ENCODE measurements at regions not wholly inside any gene's neighbourhood (a gene's known extent, or its start where the extent isn't known, plus 50 kb on each side); places are given as distances from the start of the nearest gene placed in this dataset.

DNA sequence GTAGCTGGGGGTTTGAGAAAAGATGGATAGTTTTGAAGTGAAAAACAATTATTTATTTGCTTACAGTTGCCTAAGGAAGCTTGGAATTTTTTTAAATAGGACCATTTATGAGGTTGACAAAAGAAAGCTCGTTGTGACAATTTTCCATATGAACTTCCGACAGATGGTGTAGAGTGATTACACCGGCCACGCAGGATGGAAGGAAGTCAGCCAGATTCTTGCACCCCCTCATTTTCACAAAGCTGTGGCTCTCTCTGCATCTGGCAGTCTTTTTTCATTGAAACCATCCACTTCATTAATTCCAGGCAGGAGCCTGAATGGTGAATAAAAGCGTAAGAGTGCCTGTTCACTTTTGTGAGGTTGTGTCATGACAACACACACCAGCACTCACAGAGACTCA is 1284.1 kb downstream of the AACS start:
- Histone ChIP-seq H3K36me3 (ENCODE audit: control insufficient read depth, insufficient read depth, low read length) (no peaks in the 10 kb centered on the region), H3K4me1 (ENCODE audit: control insufficient read depth, insufficient read depth, low read length) (no peaks in the 10 kb centered on the region), H3K27me3 (ENCODE audit: control insufficient read depth, insufficient read depth, low read length) (no peaks in the 10 kb centered on the region), H3K27ac (ENCODE audit: low read depth, low read length) (no peak overlapping the region), H3K4me3 (ENCODE audit: low read length) (no peak overlapping the region), H3K9ac (ENCODE audit: low read length) (no peak overlapping the region)

DNA sequence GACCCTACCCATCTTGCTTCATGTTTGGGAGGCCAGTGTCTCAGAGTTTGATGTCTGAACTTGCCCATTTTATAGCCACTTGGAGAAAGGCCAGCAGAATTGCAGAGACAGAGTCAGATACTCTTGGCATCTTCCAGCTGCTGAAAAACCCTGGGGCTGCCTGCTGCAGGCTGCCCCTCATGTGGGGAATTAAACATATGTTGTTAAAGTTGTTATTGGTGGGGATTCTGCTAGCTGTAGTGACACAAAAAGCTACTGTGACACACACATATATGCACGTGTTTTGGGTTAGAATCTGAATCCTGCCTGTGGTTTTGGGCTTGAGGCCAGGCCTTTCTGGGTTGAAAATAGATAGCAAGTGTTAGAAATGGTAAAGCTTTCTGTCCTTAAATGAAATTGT is 1288.4 kb downstream of the AACS start:
- no peaks in the 10 kb centered on the region for H3K4me1 ChIP-seq (ENCODE audit: control insufficient read depth, insufficient read depth, low read length)

DNA sequence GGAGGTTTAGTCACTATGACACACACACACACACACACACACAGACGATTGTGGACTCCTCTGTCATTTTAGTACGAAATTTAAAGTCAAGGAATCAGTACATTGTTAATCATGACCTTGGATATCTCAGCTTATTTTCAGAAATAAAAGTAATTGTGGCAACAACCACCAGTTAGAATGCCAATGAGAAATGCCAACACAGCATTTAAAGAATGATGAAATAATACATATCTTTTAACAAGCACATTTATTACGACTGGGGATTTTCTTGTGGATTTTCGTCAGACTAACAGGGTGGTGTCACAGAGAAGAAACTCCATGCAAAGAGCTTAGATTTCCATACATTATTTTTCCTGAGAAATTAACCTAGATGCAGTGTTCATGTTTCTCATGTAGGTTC is 1289.4 kb downstream of the AACS start:
- Histone ChIP-seq H3K9ac (ENCODE audit: low read length) (no peak overlapping the region), H3K27me3 (ENCODE audit: control insufficient read depth, insufficient read depth, low read length) (no peaks in the 10 kb centered on the region), H3K36me3 (ENCODE audit: control insufficient read depth, insufficient read depth, low read length) (no peaks in the 10 kb centered on the region), H3K4me3 (ENCODE audit: low read length) (no peak overlapping the region), H3K4me1 (ENCODE audit: control insufficient read depth, insufficient read depth, low read length) (no peaks in the 10 kb centered on the region), H3K27ac (ENCODE audit: low read depth, low read length) (no peak overlapping the region)

More for the DNA sequence above, 1288.4 kb downstream of the AACS start:
- H3K36me3 ChIP-seq (ENCODE audit: control insufficient read depth, insufficient read depth, low read length), result no peaks in the 10 kb centered on the region
- no peak overlapping the region for H3K9ac ChIP-seq (ENCODE audit: low read length)
- H3K27ac ChIP-seq (ENCODE audit: low read depth, low read length), result no peak overlapping the region
- H3K27me3 ChIP-seq (ENCODE audit: control insufficient read depth, insufficient read depth, low read length), result no peaks in the 10 kb centered on the region
- H3K4me3 ChIP-seq (ENCODE audit: low read length), result no peak overlapping the region

DNA sequence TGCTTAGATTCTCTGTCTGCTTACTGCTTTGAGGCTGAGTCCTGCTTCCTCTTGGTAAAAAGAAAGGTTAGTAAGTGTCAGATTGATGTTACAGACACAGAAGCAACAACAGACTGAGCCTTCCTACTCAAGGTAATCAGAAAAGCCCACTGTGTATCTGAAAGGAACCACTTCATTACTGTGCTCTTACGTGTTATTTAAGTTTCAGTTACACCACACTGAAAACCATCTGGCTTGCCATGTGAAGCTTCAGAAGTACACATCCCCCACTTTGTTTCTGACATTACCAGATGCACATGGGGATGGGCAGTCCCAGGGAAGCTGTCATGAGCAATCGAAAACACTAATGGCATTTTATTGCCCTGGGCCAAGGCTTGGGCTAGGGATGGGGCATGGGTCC is 1290.1 kb downstream of the AACS start:
- Histone ChIP-seq H3K27me3 (ENCODE audit: control insufficient read depth, insufficient read depth, low read length) (no peaks in the 10 kb centered on the region), H3K4me1 (ENCODE audit: control insufficient read depth, insufficient read depth, low read length) (no peaks in the 10 kb centered on the region), H3K4me3 (ENCODE audit: low read length) (no peak overlapping the region), H3K36me3 (ENCODE audit: control insufficient read depth, insufficient read depth, low read length) (no peaks in the 10 kb centered on the region), H3K9ac (ENCODE audit: low read length) (no peak overlapping the region), H3K27ac (ENCODE audit: low read depth, low read length) (no peak overlapping the region)

DNA sequence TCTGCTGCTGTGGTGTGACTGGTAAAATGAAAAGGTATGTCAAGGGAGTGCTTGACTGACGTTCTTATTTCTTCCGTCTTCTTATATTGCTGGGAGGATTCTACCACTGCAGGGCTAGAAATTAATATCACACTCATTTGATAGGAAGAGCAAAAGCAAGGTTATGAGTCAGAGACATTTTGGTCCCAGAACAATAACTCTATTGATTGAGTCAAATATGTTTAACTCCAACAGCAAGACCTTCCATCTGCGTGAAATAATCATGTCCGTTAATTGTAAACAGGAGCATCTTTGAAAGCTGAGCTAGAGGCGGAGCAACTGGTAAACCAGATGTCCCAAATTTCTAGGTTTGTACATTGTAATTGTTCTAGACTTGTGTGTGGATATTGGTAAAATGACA is 1293.6 kb downstream of the AACS start:
- H3K27ac ChIP-seq (ENCODE audit: low read depth, low read length), result no peak overlapping the region
- H3K9ac ChIP-seq (ENCODE audit: low read length), result no peak overlapping the region
- H3K27me3 ChIP-seq (ENCODE audit: control insufficient read depth, insufficient read depth, low read length), result no peaks in the 10 kb centered on the region
- no peaks in the 10 kb centered on the region for H3K36me3 ChIP-seq (ENCODE audit: control insufficient read depth, insufficient read depth, low read length)
- H3K4me1 ChIP-seq (ENCODE audit: control insufficient read depth, insufficient read depth, low read length), result no peaks in the 10 kb centered on the region
- H3K4me3 ChIP-seq (ENCODE audit: low read length), result no peak overlapping the region

DNA sequence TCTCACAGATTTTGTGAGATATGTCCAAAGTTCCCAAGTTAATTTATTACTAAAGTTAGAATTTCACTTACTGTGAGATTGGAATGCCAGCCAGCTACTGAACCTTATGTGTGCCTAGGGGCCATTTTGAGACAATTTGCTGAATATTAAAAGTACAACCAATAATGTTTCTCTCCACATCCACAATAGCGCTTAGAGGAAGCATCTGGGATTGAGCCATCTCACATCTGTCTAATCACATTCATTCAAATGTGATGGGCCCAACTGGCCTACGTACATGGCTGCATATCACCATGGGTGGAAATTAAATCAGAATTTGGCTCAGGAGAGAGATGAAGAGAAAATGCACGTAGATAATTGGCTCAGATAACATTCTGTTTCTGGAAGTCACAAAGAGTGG is 1294.0 kb downstream of the AACS start:
- no peaks in the 10 kb centered on the region for H3K36me3 ChIP-seq (ENCODE audit: control insufficient read depth, insufficient read depth, low read length)
- no peak overlapping the region for H3K4me3 ChIP-seq (ENCODE audit: low read length)
- H3K27me3 ChIP-seq (ENCODE audit: control insufficient read depth, insufficient read depth, low read length), result no peaks in the 10 kb centered on the region
- no peaks in the 10 kb centered on the region for H3K4me1 ChIP-seq (ENCODE audit: control insufficient read depth, insufficient read depth, low read length)
- H3K9ac ChIP-seq (ENCODE audit: low read length), result no peak overlapping the region
- H3K27ac ChIP-seq (ENCODE audit: low read depth, low read length), result no peak overlapping the region

DNA sequence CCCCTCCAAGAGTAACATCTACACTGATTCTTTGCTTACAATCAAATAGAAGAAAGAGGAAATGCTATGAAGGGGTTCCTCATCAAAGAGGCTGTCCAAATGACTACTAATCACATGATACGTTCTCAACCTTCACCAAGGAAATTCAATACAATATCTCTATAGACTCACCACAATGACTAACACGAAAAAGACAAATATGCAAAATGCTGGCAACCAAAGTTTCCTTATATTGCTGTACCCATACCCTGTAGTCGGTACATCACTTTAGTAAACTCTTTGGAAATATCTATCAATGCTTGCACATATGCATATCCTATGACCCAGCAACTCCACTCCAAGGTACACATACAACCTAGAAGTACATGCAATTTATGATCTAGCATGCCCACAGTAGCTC is 1296.6 kb downstream of the AACS start:
- H3K27ac ChIP-seq (ENCODE audit: low read depth, low read length), result no peak overlapping the region
- H3K4me1 ChIP-seq (ENCODE audit: control insufficient read depth, insufficient read depth, low read length), result no peaks in the 10 kb centered on the region
- no peaks in the 10 kb centered on the region for H3K36me3 ChIP-seq (ENCODE audit: control insufficient read depth, insufficient read depth, low read length)
- H3K9ac ChIP-seq (ENCODE audit: low read length), result no peak overlapping the region
- H3K4me3 ChIP-seq (ENCODE audit: low read length), result no peak overlapping the region
- no peaks in the 10 kb centered on the region for H3K27me3 ChIP-seq (ENCODE audit: control insufficient read depth, insufficient read depth, low read length)

DNA sequence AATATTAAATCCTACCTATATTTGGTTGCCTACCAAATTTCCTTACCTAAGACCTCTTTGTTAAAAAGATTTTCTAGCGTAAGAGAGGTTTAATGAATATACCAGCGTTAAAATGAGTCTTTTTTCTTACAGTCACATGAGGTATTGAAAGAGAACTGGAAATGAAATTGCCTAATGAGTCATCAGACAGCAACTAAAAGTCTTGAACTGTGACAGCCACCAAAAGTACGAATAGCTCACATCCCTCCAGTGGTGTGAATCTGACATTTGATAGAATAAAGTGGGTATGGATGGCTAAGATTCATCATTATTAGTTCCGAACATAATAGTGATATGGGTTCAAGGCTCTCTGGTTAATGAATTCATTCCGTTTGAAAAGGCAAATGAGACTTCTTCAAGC is 1297.3 kb downstream of the AACS start:
- Histone ChIP-seq H3K27me3 (ENCODE audit: control insufficient read depth, insufficient read depth, low read length) (no peaks in the 10 kb centered on the region), H3K27ac (ENCODE audit: low read depth, low read length) (no peak overlapping the region), H3K4me1 (ENCODE audit: control insufficient read depth, insufficient read depth, low read length) (no peaks in the 10 kb centered on the region), H3K4me3 (ENCODE audit: low read length) (no peak overlapping the region), H3K9ac (ENCODE audit: low read length) (no peak overlapping the region), H3K36me3 (ENCODE audit: control insufficient read depth, insufficient read depth, low read length) (no peaks in the 10 kb centered on the region)

DNA sequence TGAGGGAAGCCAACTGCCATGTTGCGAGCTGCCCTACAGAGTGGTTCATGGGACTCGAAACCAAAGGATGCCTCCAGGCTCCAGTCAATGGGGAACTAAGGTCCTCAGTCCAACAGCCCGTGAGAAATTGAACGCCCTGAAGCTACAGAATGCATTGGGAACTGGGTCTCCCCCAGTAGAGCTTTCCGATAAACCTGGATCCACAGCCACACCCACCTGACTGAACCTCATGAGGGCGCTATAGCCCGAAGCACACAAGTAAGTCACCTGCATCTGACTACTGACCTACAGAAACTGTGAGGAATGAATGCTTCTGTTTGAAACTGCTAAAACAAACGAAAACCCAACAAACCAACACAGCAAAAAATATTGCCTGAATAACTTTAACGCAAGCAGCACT is 1297.7 kb downstream of the AACS start:
- no peaks in the 10 kb centered on the region for H3K36me3 ChIP-seq (ENCODE audit: control insufficient read depth, insufficient read depth, low read length)
- no peak overlapping the region for H3K27ac ChIP-seq (ENCODE audit: low read depth, low read length)
- no peak overlapping the region for H3K9ac ChIP-seq (ENCODE audit: low read length)
- H3K27me3 ChIP-seq (ENCODE audit: control insufficient read depth, insufficient read depth, low read length), result no peaks in the 10 kb centered on the region
- H3K4me1 ChIP-seq (ENCODE audit: control insufficient read depth, insufficient read depth, low read length), result no peaks in the 10 kb centered on the region
- no peak overlapping the region for H3K4me3 ChIP-seq (ENCODE audit: low read length)

DNA sequence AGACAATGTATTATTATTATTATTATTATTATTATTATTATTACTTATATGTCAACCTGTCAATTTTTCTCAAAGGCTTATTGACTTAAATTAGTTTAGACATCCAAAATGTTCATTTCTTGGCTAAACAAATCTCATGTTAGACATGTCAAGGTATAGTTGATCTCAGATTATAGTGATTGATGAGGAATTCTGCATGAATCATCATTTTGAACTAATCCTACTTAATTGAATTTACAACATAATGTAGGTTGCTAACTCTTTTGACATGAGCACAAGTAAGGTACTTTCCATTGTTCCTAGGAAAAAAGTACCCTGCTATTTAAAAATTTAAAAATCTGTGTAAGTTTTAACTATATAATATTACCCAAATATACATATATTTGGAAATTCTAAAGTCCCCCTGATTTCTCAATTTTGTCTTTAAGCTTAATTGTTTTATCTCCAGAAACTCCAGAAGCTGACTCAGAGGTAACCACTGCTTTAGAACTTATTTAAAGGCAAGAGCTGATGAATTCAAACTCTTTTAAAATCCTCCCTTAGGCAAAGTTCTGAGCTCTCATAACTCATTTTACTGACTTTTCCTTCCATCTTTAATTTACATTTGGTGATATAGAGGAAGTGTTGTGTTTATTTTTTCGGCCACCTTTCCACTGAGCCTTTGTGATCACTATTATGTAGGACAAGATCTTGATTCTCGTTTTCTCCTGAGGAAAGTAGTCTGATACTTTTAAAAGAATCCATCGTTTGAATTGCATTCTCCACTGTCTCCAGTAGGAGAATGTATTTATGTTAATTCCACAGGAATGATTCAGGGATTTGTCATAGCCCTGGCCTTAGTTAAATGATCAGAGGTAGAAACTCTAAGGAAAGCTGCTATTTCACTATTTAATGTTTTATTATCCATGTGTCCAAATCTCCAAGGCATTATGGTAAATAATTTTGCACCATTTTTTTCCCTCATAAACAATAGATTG is 1304.5 kb downstream of the AACS start:
- H3K4me3 ChIP-seq (ENCODE audit: low read length), result no peak overlapping the region
- H3K4me1 ChIP-seq (ENCODE audit: control insufficient read depth, insufficient read depth, low read length), result no peaks in the 10 kb centered on the region
- no peaks in the 10 kb centered on the region for H3K36me3 ChIP-seq (ENCODE audit: control insufficient read depth, insufficient read depth, low read length)
- no peak overlapping the region for H3K9ac ChIP-seq (ENCODE audit: low read length)
- no peaks in the 10 kb centered on the region for H3K27me3 ChIP-seq (ENCODE audit: control insufficient read depth, insufficient read depth, low read length)
- no peak overlapping the region for H3K27ac ChIP-seq (ENCODE audit: low read depth, low read length)

DNA sequence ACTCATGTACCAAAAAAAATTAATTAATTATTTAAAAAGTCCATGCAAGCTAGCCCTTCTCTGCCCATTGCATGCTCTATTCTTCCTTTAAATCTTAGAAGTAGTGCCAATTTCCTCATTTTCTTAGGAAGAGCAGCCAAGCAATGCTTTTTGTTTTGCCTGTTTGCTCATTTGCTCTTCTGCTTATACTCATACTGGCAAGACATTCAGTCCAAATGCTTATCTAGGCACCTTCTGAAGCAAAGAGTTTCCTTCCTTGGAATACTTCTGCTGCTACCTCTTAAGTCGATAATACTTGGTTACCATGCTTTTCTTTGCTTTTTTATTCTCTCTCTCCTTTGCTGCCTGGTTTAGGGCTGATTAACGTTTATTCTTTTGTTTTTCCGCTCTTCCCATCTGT is 1318.3 kb downstream of the AACS start:
- H3K4me3 ChIP-seq (ENCODE audit: low read length), result no peak overlapping the region
- no peak overlapping the region for H3K27ac ChIP-seq (ENCODE audit: low read depth, low read length)
- no peaks in the 10 kb centered on the region for H3K27me3 ChIP-seq (ENCODE audit: control insufficient read depth, insufficient read depth, low read length)
- no peak overlapping the region for H3K9ac ChIP-seq (ENCODE audit: low read length)
- no peaks in the 10 kb centered on the region for H3K4me1 ChIP-seq (ENCODE audit: control insufficient read depth, insufficient read depth, low read length)
- no peaks in the 10 kb centered on the region for H3K36me3 ChIP-seq (ENCODE audit: control insufficient read depth, insufficient read depth, low read length)

DNA sequence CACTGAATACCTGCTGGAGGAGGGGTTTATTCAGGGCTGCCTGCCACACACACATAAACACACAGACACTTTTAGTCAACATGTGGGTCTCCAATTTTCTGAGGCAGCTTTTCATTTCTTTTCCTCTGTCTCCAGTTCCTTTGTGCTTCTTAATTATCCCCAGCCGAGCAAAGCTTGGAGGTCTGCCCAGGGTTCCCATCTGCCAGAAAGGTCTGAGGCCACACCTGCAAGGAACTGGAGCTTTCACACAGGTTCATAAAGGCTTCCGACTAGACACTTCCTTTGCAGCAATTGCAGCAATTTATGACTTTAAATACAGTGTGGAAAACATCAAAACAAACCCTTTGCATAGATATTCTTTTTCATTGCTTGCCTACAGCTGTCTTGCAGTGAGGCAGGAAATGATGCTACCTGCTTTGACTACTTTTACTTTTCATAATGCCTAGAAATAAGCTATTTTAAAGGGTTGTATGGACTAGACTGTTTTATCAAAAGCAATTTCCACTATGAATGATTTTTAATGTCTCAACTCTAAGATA is 1318.9 kb downstream of the AACS start:
- Histone ChIP-seq H3K27ac (ENCODE audit: low read depth, low read length) (no peak overlapping the region), H3K27me3 (ENCODE audit: control insufficient read depth, insufficient read depth, low read length) (no peaks in the 10 kb centered on the region), H3K36me3 (ENCODE audit: control insufficient read depth, insufficient read depth, low read length) (no peaks in the 10 kb centered on the region), H3K9ac (ENCODE audit: low read length) (no peak overlapping the region), H3K4me3 (ENCODE audit: low read length) (no peak overlapping the region), H3K4me1 (ENCODE audit: control insufficient read depth, insufficient read depth, low read length) (no peaks in the 10 kb centered on the region)

DNA sequence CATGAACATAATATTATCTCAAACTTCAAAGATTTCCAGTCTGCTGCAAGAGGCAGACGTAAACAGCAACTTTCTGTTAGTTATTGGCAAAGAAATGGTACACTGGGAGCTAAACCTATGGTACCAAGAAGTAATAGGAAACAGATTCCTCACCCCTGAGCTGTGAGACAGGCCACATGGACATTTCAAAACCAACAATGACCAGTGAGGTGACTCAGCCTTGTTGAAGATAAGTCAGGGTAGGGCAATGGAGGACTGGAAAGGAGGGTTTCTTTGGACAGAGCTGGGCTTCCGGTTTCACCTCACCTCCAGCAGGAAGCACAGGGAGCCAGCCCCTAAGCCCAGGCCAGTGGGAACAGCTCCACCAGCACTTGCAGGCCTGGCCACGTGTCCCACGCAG is 1320.5 kb downstream of the AACS start:
- H3K4me3 ChIP-seq (ENCODE audit: low read length), result no peak overlapping the region
- H3K36me3 ChIP-seq (ENCODE audit: control insufficient read depth, insufficient read depth, low read length), result no peaks in the 10 kb centered on the region
- H3K9ac ChIP-seq (ENCODE audit: low read length), result no peak overlapping the region
- no peaks in the 10 kb centered on the region for H3K27me3 ChIP-seq (ENCODE audit: control insufficient read depth, insufficient read depth, low read length)
- H3K27ac ChIP-seq (ENCODE audit: low read depth, low read length), result no peak overlapping the region
- no peaks in the 10 kb centered on the region for H3K4me1 ChIP-seq (ENCODE audit: control insufficient read depth, insufficient read depth, low read length)

All from rectal smooth muscle tissue (tissue), 1 donor.